GM23338 (cell line): ENCODE measurements at regions not wholly inside any gene's neighbourhood (a gene's known extent, or its start where the extent isn't known, plus 50 kb on each side); places are given as distances from the start of the nearest gene placed in this dataset.

Experiments used
- EZH2 ChIP-seq: fragments of 200-600 bp; sonication (generic); IDR thresholded peaks from one replicate; pipeline ENCODE4 v1.8.0; 2017; ENCODE audit warnings: antibody characterized with exemption, mild to moderate bottlenecking, low read depth; ENCODE audit not compliant: unreplicated experiment
- REST ChIP-seq: IDR thresholded peaks from one replicate; pipeline ENCODE4 v1.6.1; 2018; ENCODE audit warnings: antibody characterized with exemption; ENCODE audit not compliant: unreplicated experiment
- STAT1 ChIP-seq: IDR thresholded peaks from one replicate; pipeline ENCODE4 v1.6.1; 2016; ENCODE audit warnings: antibody characterized with exemption; ENCODE audit not compliant: unreplicated experiment
- ZNF114 ChIP-seq: fragments of 250-450 bp; sonication (Bioruptor Pico); IDR thresholded peaks from 2 replicates; pipeline ENCODE4 v1.5.0; 2020; ENCODE audit warnings: mild to moderate bottlenecking, moderate library complexity
- TF ChIP-seq, protein P1 (sequence below): fragments of 250-450 bp; sonication (Bioruptor Pico); IDR thresholded peaks from 2 replicates; pipeline ENCODE4 v1.5.0; 2020; ENCODE audit warnings: mild to moderate bottlenecking, moderate library complexity

GRCh38 chrX:131861088-131861787, 161.9 kb upstream of the STK26 start (continued):
- TF ChIP-seq, protein P1, sequence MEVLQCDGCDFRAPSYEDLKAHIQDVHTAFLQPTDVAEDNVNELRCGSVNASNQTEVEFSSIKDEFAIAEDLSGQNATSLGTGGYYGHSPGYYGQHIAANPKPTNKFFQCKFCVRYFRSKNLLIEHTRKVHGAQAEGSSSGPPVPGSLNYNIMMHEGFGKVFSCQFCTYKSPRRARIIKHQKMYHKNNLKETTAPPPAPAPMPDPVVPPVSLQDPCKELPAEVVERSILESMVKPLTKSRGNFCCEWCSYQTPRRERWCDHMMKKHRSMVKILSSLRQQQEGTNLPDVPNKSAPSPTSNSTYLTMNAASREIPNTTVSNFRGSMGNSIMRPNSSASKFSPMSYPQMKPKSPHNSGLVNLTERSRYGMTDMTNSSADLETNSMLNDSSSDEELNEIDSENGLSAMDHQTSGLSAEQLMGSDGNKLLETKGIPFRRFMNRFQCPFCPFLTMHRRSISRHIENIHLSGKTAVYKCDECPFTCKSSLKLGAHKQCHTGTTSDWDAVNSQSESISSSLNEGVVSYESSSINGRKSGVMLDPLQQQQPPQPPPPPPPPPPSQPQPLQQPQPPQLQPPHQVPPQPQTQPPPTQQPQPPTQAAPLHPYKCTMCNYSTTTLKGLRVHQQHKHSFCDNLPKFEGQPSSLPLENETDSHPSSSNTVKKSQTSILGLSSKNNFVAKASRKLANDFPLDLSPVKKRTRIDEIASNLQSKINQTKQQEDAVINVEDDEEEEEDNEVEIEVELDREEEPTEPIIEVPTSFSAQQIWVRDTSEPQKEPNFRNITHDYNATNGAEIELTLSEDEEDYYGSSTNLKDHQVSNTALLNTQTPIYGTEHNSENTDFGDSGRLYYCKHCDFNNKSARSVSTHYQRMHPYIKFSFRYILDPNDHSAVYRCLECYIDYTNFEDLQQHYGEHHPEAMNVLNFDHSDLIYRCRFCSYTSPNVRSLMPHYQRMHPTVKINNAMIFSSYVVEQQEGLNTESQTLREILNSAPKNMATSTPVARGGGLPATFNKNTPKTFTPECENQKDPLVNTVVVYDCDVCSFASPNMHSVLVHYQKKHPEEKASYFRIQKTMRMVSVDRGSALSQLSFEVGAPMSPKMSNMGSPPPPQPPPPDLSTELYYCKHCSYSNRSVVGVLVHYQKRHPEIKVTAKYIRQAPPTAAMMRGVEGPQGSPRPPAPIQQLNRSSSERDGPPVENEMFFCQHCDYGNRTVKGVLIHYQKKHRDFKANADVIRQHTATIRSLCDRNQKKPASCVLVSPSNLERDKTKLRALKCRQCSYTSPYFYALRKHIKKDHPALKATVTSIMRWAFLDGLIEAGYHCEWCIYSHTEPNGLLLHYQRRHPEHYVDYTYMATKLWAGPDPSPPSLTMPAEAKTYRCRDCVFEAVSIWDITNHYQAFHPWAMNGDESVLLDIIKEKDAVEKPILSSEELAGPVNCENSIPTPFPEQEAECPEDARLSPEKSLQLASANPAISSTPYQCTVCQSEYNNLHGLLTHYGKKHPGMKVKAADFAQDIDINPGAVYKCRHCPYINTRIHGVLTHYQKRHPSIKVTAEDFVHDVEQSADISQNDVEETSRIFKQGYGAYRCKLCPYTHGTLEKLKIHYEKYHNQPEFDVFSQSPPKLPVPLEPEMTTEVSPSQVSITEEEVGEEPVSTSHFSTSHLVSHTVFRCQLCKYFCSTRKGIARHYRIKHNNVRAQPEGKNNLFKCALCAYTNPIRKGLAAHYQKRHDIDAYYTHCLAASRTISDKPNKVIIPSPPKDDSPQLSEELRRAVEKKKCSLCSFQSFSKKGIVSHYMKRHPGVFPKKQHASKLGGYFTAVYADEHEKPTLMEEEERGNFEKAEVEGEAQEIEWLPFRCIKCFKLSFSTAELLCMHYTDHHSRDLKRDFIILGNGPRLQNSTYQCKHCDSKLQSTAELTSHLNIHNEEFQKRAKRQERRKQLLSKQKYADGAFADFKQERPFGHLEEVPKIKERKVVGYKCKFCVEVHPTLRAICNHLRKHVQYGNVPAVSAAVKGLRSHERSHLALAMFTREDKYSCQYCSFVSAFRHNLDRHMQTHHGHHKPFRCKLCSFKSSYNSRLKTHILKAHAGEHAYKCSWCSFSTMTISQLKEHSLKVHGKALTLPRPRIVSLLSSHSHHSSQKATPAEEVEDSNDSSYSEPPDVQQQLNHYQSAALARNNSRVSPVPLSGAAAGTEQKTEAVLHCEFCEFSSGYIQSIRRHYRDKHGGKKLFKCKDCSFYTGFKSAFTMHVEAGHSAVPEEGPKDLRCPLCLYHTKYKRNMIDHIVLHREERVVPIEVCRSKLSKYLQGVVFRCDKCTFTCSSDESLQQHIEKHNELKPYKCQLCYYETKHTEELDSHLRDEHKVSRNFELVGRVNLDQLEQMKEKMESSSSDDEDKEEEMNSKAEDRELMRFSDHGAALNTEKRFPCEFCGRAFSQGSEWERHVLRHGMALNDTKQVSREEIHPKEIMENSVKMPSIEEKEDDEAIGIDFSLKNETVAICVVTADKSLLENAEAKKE (CRISPR knock-in tag), result no peak
- TF ChIP-seq ZNF114 (CRISPR knock-in tag), result no peak
- no peak for TF ChIP-seq EZH2
- no peak for TF ChIP-seq REST
- no peak for TF ChIP-seq STAT1
